ENCODE measurements at regions not wholly inside any gene's neighbourhood (a gene's known extent, or its start where the extent isn't known, plus 50 kb on each side); places are given as distances from the start of the nearest gene placed in this dataset.

DNA sequence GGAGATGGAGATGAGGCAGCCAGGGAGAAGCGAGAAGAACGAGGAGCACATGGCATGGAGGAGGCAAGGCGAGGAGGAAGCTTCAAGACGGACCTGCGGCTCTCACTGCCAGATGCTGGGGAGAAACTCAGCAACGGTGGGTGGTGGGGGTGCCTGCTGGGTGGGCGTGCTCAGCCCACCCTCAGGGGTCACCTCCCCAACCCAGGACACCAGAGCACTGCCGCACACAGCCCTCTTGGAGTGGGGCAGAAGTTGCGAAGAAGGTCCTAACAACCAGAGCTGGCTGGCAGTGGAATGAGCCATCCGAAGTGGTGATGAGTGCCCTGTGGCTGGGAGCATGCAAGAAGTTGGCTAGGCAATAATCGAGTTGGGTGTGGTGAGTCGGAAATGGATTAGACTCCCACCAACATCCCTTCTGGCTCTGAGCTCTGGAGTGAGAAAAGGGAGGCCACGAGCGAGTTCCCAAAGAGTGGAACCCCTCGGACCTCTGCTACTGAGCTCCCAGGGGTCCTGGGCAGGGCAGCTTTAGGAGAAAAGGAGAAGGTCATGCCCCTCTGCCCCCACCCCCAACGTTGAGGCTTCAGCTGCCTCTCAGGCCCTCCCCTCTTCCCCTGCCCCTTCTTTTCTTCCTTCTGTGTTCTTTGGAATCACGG lies 212.7 kb upstream of the MVB12B start:
- TF ChIP-seq, protein P1, sequence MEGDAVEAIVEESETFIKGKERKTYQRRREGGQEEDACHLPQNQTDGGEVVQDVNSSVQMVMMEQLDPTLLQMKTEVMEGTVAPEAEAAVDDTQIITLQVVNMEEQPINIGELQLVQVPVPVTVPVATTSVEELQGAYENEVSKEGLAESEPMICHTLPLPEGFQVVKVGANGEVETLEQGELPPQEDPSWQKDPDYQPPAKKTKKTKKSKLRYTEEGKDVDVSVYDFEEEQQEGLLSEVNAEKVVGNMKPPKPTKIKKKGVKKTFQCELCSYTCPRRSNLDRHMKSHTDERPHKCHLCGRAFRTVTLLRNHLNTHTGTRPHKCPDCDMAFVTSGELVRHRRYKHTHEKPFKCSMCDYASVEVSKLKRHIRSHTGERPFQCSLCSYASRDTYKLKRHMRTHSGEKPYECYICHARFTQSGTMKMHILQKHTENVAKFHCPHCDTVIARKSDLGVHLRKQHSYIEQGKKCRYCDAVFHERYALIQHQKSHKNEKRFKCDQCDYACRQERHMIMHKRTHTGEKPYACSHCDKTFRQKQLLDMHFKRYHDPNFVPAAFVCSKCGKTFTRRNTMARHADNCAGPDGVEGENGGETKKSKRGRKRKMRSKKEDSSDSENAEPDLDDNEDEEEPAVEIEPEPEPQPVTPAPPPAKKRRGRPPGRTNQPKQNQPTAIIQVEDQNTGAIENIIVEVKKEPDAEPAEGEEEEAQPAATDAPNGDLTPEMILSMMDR (IDR thresholded peaks at IDR 0.05; ENCODE audit: borderline replicate concordance, insufficient read depth, low read depth, low read length): no peak
- no peak overlapping the region for H3K4me3 ChIP-seq (ENCODE audit: low read depth, low read length)

DNA sequence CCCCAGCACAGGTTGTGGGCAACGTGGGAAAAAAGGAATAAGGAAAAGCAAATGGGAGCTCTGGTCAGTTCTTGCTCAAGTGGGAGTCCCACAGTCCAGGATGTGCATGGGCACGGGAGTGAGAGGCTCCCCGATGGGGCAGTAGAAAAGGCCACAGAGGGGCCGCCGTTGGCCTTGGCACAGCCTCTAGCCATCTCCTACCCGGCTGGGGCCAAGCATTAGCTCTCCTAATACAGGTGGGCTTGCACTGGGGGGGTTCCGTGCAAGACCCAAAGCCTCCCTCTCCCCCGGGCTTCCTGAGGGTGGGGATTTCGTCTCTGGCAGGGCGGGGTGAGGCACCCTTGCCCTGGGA lies 212.2 kb upstream of the MVB12B start:
- H3K4me3 ChIP-seq (ENCODE audit: low read depth, low read length): no peak overlapping the region
- TF ChIP-seq, protein P1 (IDR thresholded peaks at IDR 0.05; ENCODE audit: borderline replicate concordance, insufficient read depth, low read depth, low read length): no peak

DNA sequence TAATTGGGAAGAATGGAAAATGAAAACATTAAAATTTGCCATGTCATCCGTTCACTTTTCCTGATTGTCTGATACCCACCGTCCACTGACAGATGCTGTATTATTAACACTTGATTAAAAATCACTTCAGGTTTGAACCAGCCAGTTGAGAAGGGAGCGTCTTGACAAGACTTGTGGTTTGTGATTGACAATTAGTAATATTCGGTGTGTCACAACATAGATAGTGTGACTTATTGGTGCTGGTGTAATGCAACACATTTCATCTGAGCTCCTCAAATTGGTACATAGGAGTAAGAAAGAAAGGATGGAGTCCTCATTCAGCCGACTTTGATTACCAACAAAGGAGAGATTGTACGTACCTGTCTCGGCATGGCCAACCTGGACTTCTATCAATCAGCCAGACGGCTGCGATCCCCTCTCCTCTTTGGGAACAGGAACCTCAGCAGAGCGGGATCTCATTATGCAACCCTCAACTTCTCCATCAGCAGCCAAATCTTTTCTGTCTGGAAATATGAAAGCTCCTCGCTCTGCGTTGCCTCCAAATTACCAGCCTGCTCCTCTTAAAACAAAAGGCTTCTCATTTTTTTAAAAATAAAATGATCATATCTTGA lies 211.7 kb upstream of the MVB12B start:
- TF ChIP-seq, protein P1 (IDR thresholded peaks at IDR 0.05; ENCODE audit: borderline replicate concordance, insufficient read depth, low read depth, low read length): no peak
- no peak overlapping the region for H3K4me3 ChIP-seq (ENCODE audit: low read depth, low read length)

DNA sequence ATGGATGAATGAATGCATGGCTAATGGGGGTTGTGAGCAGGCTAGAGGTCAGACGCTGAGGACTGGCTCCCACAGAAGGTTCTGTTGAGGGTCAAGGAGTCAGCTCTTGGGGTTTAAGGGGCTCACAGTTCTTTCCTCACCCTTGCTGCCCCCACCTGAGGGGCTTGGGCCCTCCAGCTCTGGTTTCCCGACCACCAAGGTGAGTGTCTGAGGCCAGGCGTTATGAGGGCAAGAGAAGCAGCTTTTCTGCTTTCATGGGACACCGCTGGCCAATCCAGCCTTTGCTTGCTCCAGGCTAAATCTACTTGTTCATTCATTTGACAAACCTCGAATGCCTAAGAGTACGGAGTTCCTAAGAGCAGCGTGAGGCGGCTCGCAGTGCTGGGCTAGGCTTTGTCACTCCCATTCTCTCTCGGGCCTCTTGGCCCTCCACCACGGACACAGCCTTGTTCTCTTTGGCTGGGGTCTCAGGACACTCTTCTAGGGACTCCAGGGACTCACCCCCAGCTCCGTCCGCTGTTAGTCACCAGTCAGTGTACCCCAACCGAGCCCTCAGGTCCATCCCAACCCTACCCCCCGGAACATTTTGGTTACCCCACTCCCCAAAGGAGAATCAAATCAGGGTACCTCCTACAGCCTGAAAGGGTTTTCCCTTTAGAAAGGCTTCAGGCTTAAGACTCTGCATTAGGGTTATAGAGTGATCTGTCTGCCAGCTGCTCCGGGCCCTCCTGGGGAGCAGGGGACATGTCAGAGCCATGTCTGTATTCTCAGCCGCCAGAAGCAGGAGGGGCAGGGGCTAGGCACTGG lies 210.1 kb upstream of the MVB12B start:
- H3K4me3 ChIP-seq (ENCODE audit: low read depth, low read length): no peak overlapping the region
- TF ChIP-seq, protein P1 (IDR thresholded peaks at IDR 0.05; ENCODE audit: borderline replicate concordance, insufficient read depth, low read depth, low read length): no peak

DNA sequence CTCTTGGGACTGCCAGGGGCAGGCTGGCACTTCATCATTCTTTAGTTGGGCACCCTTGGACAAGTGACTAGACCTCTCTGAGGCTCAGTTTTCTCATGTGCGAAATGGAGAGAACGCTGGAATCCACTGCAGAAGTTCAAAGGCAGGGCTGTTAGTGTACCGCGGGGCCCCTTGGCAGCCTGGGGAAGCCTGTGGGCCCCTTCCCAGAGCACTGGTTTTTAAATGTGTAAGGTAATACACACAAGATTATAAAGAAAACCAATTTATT lies 209.5 kb upstream of the MVB12B start:
- TF ChIP-seq, protein P1 (IDR thresholded peaks at IDR 0.05; ENCODE audit: borderline replicate concordance, insufficient read depth, low read depth, low read length): no peak
- no peak overlapping the region for H3K4me3 ChIP-seq (ENCODE audit: low read depth, low read length)

DNA sequence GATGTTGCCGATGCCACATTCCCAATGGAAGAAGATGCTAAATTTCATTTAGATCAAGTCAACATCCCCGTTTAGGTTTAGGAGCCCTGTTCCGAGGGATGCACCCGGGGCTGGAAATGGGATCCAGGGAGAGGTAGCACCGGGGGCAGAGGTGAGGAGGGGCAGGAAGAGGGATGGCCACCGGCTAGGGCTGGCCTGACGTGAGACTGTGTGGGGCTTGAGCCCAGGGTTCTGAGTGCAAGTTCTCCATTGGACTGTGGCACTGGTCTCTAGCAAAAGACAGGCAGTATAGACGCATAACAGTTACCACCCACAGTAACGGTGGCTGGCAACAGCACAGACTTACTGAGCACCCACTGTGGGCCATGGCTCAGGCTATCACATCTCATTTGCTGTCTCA lies 209.0 kb upstream of the MVB12B start:
- no peak overlapping the region for H3K4me3 ChIP-seq (ENCODE audit: low read depth, low read length)
- TF ChIP-seq, protein P1 (IDR thresholded peaks at IDR 0.05; ENCODE audit: borderline replicate concordance, insufficient read depth, low read depth, low read length): no peak

DNA sequence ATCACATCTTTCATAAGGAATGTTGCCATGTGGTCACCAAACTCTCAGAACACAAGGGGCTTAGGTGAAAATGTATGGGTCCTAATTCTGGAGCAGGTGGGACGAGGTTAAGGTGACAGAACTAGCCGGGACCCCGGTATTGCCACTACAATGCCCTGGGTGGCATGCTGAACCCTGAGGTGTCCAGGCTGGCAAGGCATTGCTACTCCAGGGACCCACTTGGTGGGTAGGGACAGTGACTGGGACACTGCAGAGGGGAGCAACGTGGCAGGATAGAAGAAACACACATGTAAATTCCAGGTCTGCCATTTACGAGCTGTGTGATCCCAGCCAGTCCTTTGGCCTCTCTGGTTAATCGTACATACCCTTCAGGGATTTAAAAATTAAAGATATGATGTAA lies 206.9 kb upstream of the MVB12B start:
- H3K4me3 ChIP-seq (ENCODE audit: low read depth, low read length): no peak overlapping the region
- TF ChIP-seq, protein P1 (IDR thresholded peaks at IDR 0.05; ENCODE audit: borderline replicate concordance, insufficient read depth, low read depth, low read length): no peak

Data from GM12875 (cell line).